DMS153 (cell line): ENCODE measurements at regions not wholly inside any gene's neighbourhood (a gene's known extent, or its start where the extent isn't known, plus 50 kb on each side); places are given as distances from the start of the nearest gene placed in this dataset.

Source experiments
- DNase-seq: peaks from one replicate; lab custom pipeline; 2025; lab: John Stamatoyannopoulos, UW

DNA sequence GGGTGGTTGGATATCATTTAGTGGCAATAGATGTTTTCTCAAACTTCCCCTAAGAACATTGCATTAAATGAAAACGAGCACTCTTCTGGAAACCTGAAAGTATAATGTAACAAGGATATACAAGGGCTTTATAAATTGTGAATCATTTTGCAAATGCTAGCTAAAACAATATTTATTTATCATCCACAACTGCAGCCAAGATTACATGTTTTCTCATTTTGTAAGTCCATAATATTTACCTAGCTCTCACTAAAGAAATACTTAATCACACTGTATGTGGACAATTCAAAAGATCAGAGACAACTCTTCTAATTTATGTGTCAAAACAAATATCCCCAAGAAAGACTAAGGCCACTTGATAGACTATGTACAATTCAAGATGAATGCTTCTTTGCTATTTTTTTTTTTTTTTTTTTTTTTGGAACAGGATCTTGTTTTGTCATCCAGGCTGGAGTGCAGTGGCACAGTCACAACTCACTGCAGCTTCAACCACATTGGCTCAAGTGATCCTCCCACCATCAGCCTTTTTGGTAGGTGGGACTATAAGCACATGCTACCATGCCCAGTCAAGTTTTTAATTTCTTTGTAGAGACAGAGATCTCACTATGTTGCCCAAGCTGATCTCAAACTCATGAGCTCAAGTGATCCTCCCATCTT, 427.7 kb upstream of the THBS1 start:
- no peak for DNase-seq

DNA sequence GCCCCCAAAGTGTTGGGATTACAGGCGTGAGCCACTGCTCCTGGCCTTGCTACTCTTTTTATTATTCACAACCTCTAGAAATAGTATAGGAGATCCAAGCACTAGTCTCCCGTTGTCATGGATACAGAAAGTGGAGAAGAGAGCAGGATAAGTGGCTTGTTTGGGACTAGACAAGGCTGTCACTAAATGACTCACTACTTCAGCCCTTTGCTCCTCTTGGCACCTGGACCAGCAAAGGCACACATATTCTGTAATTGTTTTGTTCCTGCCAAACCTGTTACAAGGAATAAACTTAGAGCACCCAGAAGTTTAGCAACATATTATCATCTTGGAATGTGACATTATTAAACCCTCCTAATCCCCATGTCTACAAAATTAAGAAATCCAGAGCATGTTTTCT, 427.2 kb upstream of the THBS1 start:
- DNase-seq = no peak

DNA sequence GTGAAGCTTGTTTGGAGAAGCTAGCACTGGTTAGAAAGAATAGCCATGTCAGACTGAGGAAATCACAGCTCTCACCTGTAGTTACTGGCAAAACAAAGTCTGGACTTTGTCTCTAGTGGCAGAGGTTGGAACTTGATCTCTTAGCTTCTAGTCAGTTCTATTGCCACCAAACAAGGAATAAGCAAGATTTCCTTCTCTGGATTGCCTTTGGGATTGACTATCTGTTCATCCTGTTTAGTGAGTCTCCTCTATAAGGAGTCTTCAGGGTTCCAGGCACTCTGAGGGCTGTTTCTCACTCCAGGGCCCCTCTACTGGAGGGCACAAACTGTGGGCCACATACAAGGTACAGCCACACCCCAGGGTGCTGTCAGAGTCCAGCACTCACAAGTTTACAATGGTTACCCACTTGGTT, 426.6 kb upstream of the THBS1 start:
- no peak for DNase-seq

DNA sequence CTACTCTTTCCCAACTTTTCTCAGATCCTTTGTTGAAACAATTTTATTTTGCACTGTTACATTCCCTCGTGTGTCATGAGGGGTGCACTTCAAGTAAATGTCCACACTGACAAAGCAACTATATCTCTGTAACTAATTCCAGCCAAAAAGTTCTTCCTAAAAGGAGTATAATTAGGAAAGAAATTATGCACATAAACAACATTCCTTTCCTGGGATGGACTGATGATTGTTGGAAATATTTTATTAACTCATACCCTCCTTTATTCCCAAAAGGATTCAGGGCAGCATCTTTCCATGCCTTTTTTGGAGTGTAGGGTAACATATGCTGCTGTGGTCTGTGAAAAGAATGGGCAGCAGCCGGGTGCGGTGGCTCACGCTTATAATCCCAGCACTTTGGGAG, 426.1 kb upstream of the THBS1 start:
- DNase-seq = no peak

DNA sequence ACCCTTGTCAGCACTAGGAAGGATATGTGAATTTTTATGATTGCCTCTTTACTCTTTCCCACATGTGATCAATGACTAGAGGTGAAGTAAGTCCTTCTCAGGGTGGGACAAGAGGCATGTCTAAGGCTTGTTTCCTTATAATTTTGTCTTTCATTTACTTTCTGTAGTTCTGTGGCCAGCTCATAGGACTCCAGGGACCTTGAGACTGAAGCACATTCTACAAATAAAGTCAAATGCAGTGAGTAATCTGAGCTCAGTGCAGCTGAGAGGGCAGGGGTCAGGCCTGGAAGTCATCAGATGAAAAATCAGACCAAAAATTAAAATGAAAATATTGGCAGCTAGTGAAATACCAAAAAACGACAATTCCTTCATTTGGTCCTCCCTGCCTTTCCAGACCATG, 424.7 kb upstream of the THBS1 start:
- DNase-seq = no peak

DNA sequence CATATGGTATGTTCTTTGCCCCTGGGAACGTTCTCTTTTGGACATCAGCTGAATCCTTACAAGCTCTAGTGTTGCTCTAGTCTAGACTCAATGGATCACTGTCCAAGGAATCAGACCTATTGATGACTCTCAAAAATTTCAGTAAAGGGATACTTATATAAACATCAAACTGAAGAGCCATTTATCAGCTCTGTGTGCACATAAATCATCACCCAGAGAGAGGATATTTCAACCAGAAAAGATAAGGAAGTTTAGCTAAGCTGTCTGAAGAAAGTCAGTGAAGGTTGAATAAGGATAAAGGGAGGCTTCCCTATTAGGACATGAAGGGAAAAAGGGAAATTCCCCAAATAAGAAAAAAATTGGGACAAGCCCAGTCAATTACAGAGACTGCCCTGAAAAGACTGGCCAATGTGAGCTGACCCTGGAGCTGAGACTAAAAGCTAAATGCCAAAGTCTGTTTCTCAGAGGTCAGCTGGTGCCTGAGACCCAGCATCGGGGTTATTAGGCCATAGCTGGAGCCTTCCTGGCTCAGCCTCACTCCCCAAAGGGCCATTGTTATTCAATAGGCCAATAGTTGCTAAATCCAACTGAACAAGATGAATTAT, 424.1 kb upstream of the THBS1 start:
- DNase-seq = no peak

DNA sequence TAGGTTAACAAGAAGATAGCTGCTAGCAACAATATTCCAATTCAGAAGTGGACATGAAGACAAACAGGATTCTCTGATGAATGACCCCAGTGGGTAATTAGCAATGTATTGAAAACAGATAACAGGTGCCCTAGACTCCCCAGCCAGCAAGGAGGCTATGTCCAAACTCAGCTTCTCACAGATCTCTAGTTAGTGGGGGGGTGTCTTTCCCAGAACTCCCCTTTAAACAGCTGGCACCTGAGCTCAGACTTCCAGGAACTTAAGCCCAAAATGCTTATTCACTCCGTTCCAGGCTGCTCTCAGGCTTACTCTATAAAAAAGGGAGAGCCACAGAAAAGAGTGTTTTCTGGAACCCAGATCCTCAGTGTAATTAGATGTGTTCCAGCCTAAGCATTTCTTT, 423.0 kb upstream of the THBS1 start:
- no peak for DNase-seq

DNA sequence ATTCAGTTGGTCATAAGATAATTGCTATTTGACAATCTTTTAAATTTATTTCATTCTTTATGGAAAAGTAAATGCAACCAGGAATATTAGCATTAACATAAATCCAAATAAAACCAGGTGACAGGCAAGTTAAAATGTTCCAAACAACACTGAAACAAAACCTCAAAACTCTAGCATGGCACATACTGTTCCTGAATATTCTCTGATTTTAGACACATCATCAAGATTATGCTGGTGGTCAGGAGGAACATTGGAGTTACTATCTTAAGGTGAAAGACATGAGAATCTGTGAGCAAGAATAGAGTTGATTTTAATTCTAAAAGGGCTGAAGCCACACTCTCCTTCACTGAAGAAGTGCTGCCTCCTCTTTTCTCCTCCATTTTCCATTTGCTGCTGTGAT, 421.0 kb upstream of the THBS1 start:
- DNase-seq = no peak

DNA sequence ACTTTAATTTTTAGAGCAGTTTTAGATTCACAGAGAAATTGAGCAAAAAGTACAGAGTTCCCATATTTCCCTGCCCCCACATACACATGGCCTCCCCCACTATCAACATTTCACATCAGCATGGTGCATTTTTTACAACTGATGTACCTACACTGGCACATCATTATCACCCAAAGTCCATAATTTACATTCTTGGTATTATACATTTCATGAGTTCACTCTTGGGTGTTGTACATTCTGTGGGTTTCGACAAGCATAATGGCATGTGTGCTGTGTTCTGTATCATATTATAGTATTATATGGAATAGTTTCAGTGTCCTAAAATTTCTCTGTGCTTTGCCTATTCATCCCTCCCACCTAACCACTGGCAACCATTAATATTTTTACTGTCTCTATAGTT, 419.8 kb upstream of the THBS1 start:
- no peak for DNase-seq

DNA sequence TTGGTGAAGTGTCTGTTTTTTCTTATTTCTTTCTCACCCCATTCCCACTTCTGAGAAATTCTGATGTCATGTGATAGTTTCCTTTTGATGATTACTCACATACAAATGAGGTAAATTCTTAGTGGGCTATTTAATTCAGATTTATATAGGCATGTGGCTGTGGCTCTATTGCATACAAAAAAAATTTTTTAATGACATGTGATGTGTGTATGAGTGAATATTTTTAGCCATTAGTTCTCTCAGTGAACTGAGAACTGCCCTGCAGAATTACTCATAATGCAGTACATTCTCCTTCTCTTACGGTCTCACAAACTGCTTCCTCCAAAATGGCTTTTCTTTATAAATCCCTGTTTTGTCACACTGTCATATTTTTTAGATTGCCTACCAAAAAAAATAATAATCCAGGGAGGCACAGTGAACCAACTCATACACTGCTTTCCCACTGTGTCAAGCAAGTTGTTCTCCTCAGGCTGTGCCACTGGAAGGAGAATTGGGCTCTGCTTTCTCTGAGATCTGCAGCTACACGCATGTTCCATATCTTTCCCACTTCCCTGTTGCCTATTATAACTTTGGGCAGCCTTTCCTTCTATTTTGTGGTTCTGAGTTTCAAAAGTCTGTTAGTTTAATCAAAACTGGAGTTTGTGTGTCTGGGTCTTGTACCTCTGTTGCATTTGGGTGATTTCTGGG, 415.7 kb upstream of the THBS1 start:
- DNase-seq = no peak

DNA sequence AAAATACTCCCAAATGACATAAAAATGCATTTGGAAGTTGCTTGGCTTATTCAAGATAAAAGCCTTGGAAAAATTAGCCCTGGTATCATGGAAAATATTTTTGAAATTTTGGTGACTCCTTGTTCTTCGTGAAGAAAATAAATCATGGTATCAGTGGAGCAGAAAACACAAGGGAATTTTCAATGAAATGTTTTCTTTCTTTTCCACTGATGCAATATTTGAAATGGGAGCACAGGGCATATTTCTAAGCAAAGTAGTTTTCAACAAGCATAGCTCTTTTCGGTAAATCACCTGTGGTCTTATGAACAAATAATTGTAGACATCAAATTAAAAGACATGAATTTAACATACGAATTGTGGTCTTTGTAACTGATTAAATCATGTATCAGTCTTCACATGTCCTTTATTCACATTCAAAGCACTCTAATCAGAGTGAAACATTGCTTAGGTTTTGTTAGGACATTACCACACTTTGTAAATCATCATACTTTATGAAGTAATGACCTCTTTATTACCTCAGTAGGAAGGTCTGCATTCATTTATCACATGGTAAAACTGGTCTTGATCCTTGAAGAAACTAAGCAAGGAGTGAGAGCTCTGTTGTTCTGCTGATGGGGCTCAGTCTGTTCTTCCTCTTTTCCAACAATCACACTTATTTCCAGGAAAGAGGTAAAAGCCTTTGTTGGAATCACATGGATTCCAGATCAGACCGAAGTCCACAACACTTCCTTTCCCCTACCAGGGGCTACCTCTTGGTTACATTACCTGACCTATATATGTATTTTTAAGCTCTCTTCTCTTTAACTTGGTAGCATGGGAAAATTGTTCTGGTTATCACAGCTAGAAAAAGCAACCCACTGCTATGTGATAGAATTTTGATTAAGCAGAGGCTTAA, 413.5 kb upstream of the THBS1 start:
- DNase-seq = no peak

DNA sequence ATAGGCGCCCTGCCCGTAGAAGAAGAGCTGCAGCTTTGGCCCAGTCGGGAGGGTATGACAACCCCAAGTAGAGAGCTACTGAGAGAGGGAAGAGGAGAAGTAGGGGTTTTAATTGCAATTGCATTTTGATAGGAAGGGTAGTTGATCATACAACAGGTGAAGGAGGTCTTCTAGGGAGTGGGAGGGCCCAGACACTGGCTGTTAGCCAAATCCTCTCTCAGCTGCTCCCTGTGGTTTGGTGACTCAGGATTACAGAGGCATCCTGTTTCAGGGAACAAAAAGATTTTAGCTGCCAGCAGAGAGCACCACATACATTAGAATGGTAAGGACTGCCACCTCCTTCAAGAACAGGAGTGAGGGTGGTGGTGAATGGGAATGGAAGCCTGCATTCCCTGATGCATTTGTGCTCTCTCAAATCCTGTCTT, 408.9 kb upstream of the THBS1 start:
- DNase-seq = peak; percentile 70

DNA sequence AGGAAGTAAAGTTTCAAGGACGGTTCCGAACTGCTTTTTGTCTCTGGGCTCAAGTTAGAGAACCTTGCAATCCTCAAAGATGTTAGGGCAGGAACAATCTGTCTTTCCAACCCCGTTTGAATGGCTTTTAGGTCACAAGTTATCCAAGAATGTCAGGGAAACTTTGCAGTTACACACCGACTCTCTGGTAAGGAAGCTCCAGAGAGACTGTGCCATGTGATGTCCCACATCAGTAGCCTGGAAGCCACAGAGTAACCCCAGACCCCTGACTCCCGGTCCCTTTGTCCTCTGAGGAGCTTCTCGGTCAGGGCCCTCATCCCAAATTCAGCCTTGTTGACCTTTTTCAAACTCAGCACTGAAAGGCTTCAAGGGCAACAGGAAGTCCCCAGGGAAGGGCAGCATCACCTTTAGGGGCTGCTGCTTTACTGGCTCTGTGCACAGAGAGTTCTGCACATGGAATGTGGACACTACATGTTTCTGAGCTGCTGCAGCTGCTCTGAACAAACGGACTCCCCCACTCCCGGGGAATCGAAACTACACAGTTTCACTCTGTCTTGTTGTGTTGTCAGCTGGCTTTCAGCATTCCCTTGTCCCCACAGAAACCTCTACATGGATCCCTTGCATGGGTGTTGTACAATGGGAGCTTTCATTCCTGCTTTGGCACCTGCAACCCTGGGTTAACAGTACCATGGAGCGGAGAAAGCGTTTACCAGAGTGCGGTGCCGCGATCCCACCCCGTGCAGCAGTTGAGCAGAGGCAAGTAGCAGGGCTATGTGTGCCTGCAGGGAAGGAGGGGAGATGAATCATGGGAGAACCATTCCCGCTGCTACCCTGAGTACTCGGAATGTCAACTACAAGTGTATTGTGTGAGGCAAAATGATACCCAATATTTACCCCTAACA, 408.2 kb upstream of the THBS1 start:
- no peak for DNase-seq

DNA sequence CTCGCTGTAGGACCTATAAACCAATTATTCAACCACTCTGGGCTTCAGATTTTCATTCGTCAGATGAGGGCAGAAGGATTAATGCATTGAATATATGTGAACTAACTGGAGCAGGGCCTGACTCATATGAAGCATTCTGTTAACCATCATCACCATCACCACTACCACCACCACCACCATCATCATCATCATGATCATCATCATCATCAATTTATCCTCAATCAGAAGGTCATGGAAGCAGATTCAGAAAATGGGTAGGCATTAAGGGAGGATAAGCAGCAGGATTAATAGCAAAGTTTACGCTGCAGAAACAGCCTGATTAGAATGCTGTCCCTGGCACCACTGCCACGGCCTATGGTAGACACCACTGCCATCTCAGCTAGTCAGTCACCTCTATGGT, 407.5 kb upstream of the THBS1 start:
- no peak for DNase-seq

DNA sequence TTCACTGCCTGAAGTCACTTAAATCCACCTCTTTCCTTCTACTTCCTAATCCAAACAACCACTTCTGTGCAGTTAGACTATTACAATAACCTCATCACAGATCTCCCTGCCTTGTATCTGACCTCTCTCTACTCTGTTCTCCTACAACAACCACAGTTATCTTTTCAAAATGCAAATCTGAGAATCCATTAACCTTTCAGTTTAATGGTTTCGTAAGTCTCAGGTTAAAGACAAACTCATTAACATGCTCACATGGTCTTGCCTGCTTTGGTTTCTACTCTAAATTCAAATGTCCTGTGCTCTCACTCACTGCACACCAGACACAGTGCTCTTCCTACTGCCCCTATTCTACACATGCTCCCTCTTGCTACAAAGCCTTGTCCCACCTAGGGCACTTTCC, 406.5 kb upstream of the THBS1 start:
- DNase-seq = no peak

DNA sequence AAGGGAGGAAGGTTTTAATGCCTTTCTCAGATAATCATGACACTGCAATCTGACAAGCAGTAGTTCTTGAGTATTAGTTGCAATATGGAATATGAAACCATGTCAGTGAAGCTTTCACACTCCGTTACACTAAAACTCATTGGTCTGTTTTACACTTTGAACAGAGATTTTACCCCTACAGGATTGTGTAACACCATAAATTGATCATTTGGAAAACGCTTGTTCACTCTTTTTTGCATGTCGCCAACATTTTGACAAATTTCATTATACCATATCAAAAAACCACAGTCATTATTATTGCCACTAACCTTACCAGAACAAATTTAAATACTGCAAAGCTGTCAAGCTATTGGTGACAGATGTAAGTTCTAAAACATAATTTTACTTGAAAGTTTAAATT, 404.8 kb upstream of the THBS1 start:
- DNase-seq = no peak

DNA sequence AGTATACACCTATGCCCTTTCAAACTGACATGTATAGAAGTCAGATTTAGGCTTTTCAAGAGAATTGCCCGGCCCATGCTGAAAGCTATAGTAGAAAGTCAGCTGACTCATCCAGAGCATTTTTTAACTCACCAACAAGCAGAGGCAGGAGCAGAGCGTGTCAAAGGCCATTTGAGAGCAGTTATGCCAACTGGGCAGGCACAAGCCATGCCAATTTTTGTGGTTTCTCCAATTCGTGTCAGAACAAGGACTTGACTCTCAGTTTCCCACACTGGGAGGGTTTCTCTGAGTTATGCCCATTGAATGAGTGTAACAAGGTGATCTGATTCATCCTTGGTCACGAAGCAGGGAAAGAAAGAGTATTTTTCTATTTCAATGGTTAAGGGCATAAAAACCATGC, 403.3 kb upstream of the THBS1 start:
- no peak for DNase-seq

DNA sequence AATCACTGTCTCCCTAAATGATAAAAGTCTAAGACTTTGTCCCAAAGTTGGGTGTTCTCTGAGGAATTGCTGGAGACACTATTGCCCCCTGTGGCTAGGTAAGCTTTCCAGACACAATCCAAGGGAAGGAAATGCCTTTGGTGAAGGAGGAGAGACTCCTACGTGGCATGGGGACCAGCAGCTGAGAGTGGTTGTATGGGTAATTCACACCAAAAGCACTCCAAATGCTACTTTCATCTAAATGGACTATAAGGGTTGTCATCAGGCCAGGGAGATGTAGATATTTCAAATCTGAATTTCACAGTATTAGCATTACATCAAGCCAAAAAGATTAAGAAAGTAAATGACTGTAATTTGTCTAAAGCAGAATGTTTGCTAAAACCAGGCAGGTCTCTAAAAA, 400.8 kb upstream of the THBS1 start:
- no peak for DNase-seq

DNA sequence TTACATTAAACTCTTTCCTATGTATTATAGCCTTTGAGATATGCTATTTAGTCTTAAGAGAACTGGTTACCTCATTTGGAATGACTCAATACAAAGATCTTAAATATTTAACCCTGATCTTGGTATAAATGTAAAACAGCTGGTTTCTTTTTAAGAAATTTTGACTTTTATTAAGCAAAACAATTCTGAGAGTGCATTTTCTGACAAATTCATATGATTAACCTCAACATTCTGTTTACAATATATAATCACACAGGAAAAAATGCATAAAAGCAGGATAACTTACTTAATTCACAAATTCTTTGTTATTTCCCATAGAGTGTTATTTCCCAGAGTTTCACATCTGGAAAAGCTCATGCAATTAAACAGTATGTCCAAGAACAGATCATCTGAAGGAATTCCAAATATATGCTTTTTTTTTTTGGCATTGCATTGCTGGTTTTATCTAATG, 400.4 kb upstream of the THBS1 start:
- DNase-seq = no peak

DNA sequence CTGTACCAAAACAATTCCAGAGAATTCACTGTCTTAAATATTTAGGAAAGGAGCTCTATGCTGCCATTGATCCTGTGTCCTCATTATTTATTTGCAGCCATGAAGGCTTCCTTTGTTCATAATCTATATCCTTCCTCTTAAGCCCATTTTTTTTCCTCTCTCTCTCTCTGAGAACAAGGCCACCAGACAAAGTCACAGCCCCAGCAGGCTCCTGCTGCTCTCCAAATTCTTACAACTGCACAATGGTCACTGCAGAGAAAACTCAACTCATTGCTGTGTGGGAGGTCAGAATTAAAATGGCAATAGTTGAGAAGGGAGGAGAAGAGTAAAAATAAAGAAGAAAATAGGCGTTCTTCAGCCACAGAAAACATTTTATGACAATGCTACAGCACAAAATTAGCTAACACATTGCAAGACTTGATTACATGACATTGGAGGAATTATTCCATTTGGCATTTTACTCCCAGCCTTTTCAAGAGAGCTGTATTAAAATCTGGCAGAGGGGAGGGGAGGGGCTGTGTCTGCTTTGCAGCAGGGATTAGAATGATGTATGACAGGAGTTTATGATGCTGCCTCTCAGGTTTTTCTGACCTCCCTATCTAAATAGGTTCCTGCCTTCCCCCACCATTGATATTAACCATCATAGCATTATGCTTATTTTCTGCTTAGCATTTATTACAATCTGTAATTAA, 399.7 kb upstream of the THBS1 start:
- DNase-seq = no peak

DNA sequence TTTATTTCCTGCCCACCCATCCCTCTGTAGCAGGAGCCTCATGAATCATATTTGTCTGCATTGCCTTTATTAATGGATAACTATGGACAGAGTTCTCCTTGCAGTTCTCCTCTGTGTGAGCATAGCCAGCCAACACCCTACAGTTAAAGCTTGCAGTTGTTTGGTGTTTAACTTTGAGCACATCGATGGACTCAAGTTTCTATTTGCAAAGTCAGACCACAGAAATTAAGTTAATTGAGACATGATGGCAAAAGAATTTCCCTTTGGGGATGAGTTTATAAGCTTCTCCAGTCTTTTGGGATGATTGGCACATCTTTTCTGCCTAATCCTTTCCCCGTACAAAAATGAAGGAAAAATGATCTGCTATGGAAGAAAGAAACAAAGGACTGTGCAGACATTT, 398.9 kb upstream of the THBS1 start:
- no peak for DNase-seq
